PC-3 (cell line): ENCODE measurements at regions not wholly inside any gene's neighbourhood (a gene's known extent, or its start where the extent isn't known, plus 50 kb on each side); places are given as distances from the start of the nearest gene placed in this dataset.

Source experiments
- ATAC-seq: fragments of 200-7000 bp; cut with Tn5 transposase; 2 replicates; pipeline ENCODE4 v1.9.1; 2020; ENCODE audit warnings: mild to moderate bottlenecking, moderate library complexity
- BruUV-seq: library from RNA; stranded (reverse); fragments of 400-500 nt; replicated peaks from 2 replicates; lab custom pipeline; 2021; lab: Mats Ljungman, UMichigan
- CTCF ChIA-PET: fragments of 300-600 bp; sonication (Branson Sonifier 250); formaldehyde crosslinking; loops from one replicate; lab custom pipeline; 2022; ENCODE audit warnings: antibody characterized with exemption; lab: Charles Lee
- POLR2A ChIA-PET: fragments of 300-600 bp; sonication (Branson Sonifier 250); formaldehyde crosslinking; loops from one replicate; lab custom pipeline; 2022; ENCODE audit warnings: antibody characterized with exemption; ENCODE audit not compliant: unreplicated experiment; lab: Charles Lee
- DNase-seq: peaks from one replicate; pipeline ENCODE4 v3.0.0-alpha.2; 2015
- H2AFZ ChIP-seq: fragments of 300-600 bp; sonication (generic); 2 replicates; pipeline ENCODE4 v1.6.0; 2016; ENCODE audit warnings: antibody characterized with exemption, low read length
- H3F3A ChIP-seq: fragments of 300-600 bp; sonication (generic); one replicate; pipeline ENCODE4 v1.6.0; 2017; ENCODE audit warnings: antibody characterized with exemption, low read length, control low read depth, mild to moderate bottlenecking; ENCODE audit not compliant: unreplicated experiment
- H3K27ac ChIP-seq: fragments of 300-600 bp; sonication (generic); 2 replicates; pipeline ENCODE4 v1.5.1; 2016; ENCODE audit warnings: mild to moderate bottlenecking, low read length
- H3K27me3 ChIP-seq: fragments of 300-600 bp; sonication (generic); 2 replicates; pipeline ENCODE4 v1.6.1; 2016; ENCODE audit warnings: low read length, mixed read lengths
- H3K36me3 ChIP-seq: fragments of 300-600 bp; sonication (generic); 2 replicates; pipeline ENCODE4 v1.6.1; 2016; ENCODE audit warnings: low read depth, mixed run types, low read length, mixed read lengths
- H3K4me1 ChIP-seq: fragments of 300-600 bp; sonication (generic); 2 replicates; pipeline ENCODE4 v1.5.1; 2016; ENCODE audit warnings: low read length; ENCODE audit not compliant: insufficient read depth
- H3K4me2 ChIP-seq: fragments of 300-600 bp; sonication (generic); 2 replicates; pipeline ENCODE4 v1.6.0; 2016; ENCODE audit warnings: low read length
- H3K4me3 ChIP-seq: fragments of 300-600 bp; sonication (generic); 2 replicates; pipeline ENCODE4 v1.5.1; 2016; ENCODE audit warnings: mild to moderate bottlenecking, low read length, mixed read lengths
- H3K79me2 ChIP-seq: fragments of 300-600 bp; sonication (generic); 2 replicates; pipeline ENCODE4 v1.6.1; 2017; ENCODE audit warnings: low read length, mixed read lengths
- H3K9ac ChIP-seq: fragments of 300-600 bp; sonication (generic); 2 replicates; pipeline ENCODE4 v1.6.0; 2016; ENCODE audit warnings: mild to moderate bottlenecking, low read length
- H3K9me2 ChIP-seq: fragments of 300-600 bp; sonication (generic); replicated peaks from 2 replicates; pipeline ENCODE4 v1.6.1; 2016; ENCODE audit warnings: mixed run types, low read length, mixed read lengths
- H3K9me3 ChIP-seq: fragments of 300-600 bp; sonication (generic); 2 replicates; pipeline ENCODE4 v1.6.1; 2016; ENCODE audit warnings: low read length, mixed read lengths
- H4K20me1 ChIP-seq: fragments of 300-600 bp; sonication (generic); 2 replicates; pipeline ENCODE4 v1.6.1; 2016; ENCODE audit warnings: low read length, mixed read lengths
- CTCF ChIP-seq: fragments of 300-600 bp; sonication (generic); conservative IDR thresholded peaks from 2 replicates; pipeline ENCODE4 v1.5.1; 2017; ENCODE audit warnings: antibody characterized with exemption, low read depth, mild to moderate bottlenecking, low read length
- EZH2 ChIP-seq: fragments of 300-600 bp; sonication (generic); IDR thresholded peaks from one replicate; pipeline ENCODE4 v1.6.1; 2017; ENCODE audit warnings: antibody characterized with exemption, mild to moderate bottlenecking, low read length; ENCODE audit not compliant: unreplicated experiment
- EZH2phosphoT487 ChIP-seq: fragments of 300-600 bp; sonication (generic); IDR thresholded peaks from 2 replicates; pipeline ENCODE4 v1.6.1; 2018; ENCODE audit warnings: mild to moderate bottlenecking, antibody characterized with exemption, low read length, borderline replicate concordance
- intact Hi-C: fragments of 100-400 bp; cut with micrococcal nuclease; formaldehyde crosslinking; loops from 2 replicates; pipeline ENCODE4 v1.9.0; 2023

GRCh38 chr11:134727636-134728035 lies 315.6 kb upstream of the B3GAT1 start:
- Histone ChIP-seq H3K9me2 (no peaks in the 10 kb centered on the region), H3F3A (no peaks in the 10 kb centered on the region), H4K20me1 (no peaks in the 10 kb centered on the region), H3K36me3 (no peaks in the 10 kb centered on the region), H3K4me3 (no peak overlapping the region), H3K9me3 (0 out of 2 replicates have a peak, but pooled peaks cover 6% of the 10 kb centered on the region), H3K4me2 (no peak overlapping the region), H3K79me2 (no peaks in the 10 kb centered on the region), H3K4me1 (no peaks in the 10 kb centered on the region), H3K9ac (no peak overlapping the region), H2AFZ (no peak overlapping the region), H3K27ac (no peak overlapping the region), H3K27me3 (peaks cover 31% of the 10 kb centered on the region)
- intact Hi-C loops, result no loop called here
- no peak for TF ChIP-seq EZH2
- no peak for TF ChIP-seq EZH2phosphoT487
- no peak for TF ChIP-seq CTCF
- CTCF ChIA-PET, result no interaction called here
- POLR2A ChIA-PET, result no interaction called here
- no peak for ATAC-seq
- no TSS peak for BruUV-seq
- no peak for DNase-seq

- ATAC-seq (no peak), DNase-seq (no peak)
- no peaks in the 10 kb centered on the region for H3K79me2 ChIP-seq
- no peaks in the 10 kb centered on the region for H3K9me2 ChIP-seq
- H3F3A ChIP-seq, result no peaks in the 10 kb centered on the region
- no peaks in the 10 kb centered on the region for H3K4me1 ChIP-seq
- H3K27ac ChIP-seq, result no peak overlapping the region
- H2AFZ ChIP-seq, result no peak overlapping the region
- BruUV-seq, result no TSS peak
- TF ChIP-seq EZH2phosphoT487 (no peak), EZH2 (no peak), CTCF (no peak)
- H3K36me3 ChIP-seq, result no peaks in the 10 kb centered on the region
- intact Hi-C loops, result no loop called here
- no peak overlapping the region for H3K9ac ChIP-seq
- H4K20me1 ChIP-seq, result no peaks in the 10 kb centered on the region
- peaks cover 31% of the 10 kb centered on the region for H3K27me3 ChIP-seq
- ChIA-PET POLR2A (no interaction called here), CTCF (no interaction called here)
- no peak overlapping the region for H3K4me2 ChIP-seq
- no peak overlapping the region for H3K4me3 ChIP-seq
- 0 out of 2 replicates have a peak, but pooled peaks cover 6% of the 10 kb centered on the region for H3K9me3 ChIP-seq
Measured at GRCh38 chr11:134727204-134727603, 315.2 kb upstream of the B3GAT1 start.

- ChIA-PET CTCF (no interaction called here), POLR2A (no interaction called here)
- Histone ChIP-seq H3K27me3 (peaks cover 24% of the 10 kb centered on the region), H3K36me3 (no peaks in the 10 kb centered on the region), H3K4me1 (no peaks in the 10 kb centered on the region), H3K9me3 (0 out of 2 replicates have a peak, but pooled peaks cover 2% of the 10 kb centered on the region), H3K4me3 (no peak overlapping the region), H2AFZ (no peak overlapping the region), H3F3A (no peaks in the 10 kb centered on the region), H3K27ac (no peak overlapping the region), H3K9me2 (no peaks in the 10 kb centered on the region), H3K79me2 (no peaks in the 10 kb centered on the region), H3K4me2 (no peak overlapping the region), H3K9ac (no peak overlapping the region), H4K20me1 (no peaks in the 10 kb centered on the region)
- DNase-seq, result peak; percentile 33
- no peak; the same call in 1 of the 2 replicates for ATAC-seq
- intact Hi-C loops, result no loop called here
- no TSS peak for BruUV-seq
- TF ChIP-seq EZH2, result no peak
- peak; percentile 52; the same call in 1 of the 2 replicates for TF ChIP-seq CTCF
Measured at GRCh38 chr11:134725716-134726639, 313.9 kb upstream of the B3GAT1 start.
